ENCODE measurements at regions not wholly inside any gene's neighbourhood (a gene's known extent, or its start where the extent isn't known, plus 50 kb on each side); places are given as distances from the start of the nearest gene placed in this dataset.

GRCh38 chr10:113476673-113477072, 76.2 kb upstream of the HABP2 start:
- Histone ChIP-seq H3F3A (replicated peaks; ENCODE audit: low read depth) (no peaks in the 10 kb centered on the region), H3K27me3 (ENCODE audit: insufficient read depth) (no peaks in the 10 kb centered on the region), H3K79me2 (replicated peaks; ENCODE audit: insufficient read depth) (no peaks in the 10 kb centered on the region), H3K36me3 (ENCODE audit: insufficient read depth) (peaks cover 3% of the 10 kb centered on the region), H3K4me2 (no peak overlapping the region), H3K9me2 (ENCODE audit: insufficient read depth) (0 out of 2 replicates have a peak, but pooled peaks cover under 1% of the 10 kb centered on the region), H3K4me3 (no peak overlapping the region), H3K4me1 (ENCODE audit: insufficient read depth) (no peaks in the 10 kb centered on the region), H2AFZ (no peak overlapping the region), H4K20me1 (replicated peaks; ENCODE audit: insufficient read depth) (no peaks in the 10 kb centered on the region), H3K27ac (ENCODE audit: low read depth) (no peak overlapping the region)
- H3K4me3 Mint-ChIP-seq: no peak overlapping the region
- peaks cover 2% of the 10 kb centered on the region for H3K27me3 Mint-ChIP-seq (ENCODE audit: insufficient read depth, low read depth, poor library complexity)
- peaks cover 4% of the 10 kb centered on the region; the same call in 1 of the 3 replicates for H3K4me1 Mint-ChIP-seq
- H3K36me3 Mint-ChIP-seq (ENCODE audit: low read depth): peaks cover 25% of the 10 kb centered on the region; the same call in 2 of the 3 replicates
- TF ChIP-seq EZH2 (IDR thresholded peaks at IDR 0.05; ENCODE audit: low read depth, unreplicated experiment) (no peak), ZNF462 (CRISPR knock-in tag; IDR thresholded peaks at IDR 0.05) (no peak), STAT1 (IDR thresholded peaks at IDR 0.05; ENCODE audit: unreplicated experiment) (no peak), REST (IDR thresholded peaks at IDR 0.05; ENCODE audit: unreplicated experiment) (no peak), ETS1 (IDR thresholded peaks at IDR 0.05) (no peak), EZH2phosphoT487 (IDR thresholded peaks at IDR 0.05; ENCODE audit: unreplicated experiment) (no peak), CTCF (conservative IDR thresholded peaks at IDR 0.05; ENCODE audit: low read depth in 2 of 2) (no peak), NANOG (IDR thresholded peaks at IDR 0.05; ENCODE audit: borderline replicate concordance) (no peak)
- no peak overlapping the region for H3K27ac Mint-ChIP-seq
- peaks cover 35% of the 10 kb centered on the region for H3K9me3 Mint-ChIP-seq
- ATAC-seq (no peak), DNase-seq (ENCODE audit: low spot score) (no peak)
